ENCODE measurements at regions not wholly inside any gene's neighbourhood (a gene's known extent, or its start where the extent isn't known, plus 50 kb on each side); places are given as distances from the start of the nearest gene placed in this dataset.

- TF ChIP-seq, protein P1, sequence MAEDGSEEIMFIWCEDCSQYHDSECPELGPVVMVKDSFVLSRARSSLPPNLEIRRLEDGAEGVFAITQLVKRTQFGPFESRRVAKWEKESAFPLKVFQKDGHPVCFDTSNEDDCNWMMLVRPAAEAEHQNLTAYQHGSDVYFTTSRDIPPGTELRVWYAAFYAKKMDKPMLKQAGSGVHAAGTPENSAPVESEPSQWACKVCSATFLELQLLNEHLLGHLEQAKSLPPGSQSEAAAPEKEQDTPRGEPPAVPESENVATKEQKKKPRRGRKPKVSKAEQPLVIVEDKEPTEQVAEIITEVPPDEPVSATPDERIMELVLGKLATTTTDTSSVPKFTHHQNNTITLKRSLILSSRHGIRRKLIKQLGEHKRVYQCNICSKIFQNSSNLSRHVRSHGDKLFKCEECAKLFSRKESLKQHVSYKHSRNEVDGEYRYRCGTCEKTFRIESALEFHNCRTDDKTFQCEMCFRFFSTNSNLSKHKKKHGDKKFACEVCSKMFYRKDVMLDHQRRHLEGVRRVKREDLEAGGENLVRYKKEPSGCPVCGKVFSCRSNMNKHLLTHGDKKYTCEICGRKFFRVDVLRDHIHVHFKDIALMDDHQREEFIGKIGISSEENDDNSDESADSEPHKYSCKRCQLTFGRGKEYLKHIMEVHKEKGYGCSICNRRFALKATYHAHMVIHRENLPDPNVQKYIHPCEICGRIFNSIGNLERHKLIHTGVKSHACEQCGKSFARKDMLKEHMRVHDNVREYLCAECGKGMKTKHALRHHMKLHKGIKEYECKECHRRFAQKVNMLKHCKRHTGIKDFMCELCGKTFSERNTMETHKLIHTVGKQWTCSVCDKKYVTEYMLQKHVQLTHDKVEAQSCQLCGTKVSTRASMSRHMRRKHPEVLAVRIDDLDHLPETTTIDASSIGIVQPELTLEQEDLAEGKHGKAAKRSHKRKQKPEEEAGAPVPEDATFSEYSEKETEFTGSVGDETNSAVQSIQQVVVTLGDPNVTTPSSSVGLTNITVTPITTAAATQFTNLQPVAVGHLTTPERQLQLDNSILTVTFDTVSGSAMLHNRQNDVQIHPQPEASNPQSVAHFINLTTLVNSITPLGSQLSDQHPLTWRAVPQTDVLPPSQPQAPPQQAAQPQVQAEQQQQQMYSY (CRISPR knock-in tag; IDR thresholded peaks at IDR 0.05) = no peak
- TF ChIP-seq CREM (CRISPR knock-in tag; IDR thresholded peaks at IDR 0.05) = no peak
- TF ChIP-seq ZBTB43 (CRISPR knock-in tag; IDR thresholded peaks at IDR 0.05) = no peak
- no peak for TF ChIP-seq MYBL2 (CRISPR knock-in tag; IDR thresholded peaks at IDR 0.05)
- TF ChIP-seq TEAD1 (CRISPR knock-in tag; IDR thresholded peaks at IDR 0.05) = no peak
- TF ChIP-seq ZNF416 (CRISPR knock-in tag; IDR thresholded peaks at IDR 0.05) = no peak
- TF ChIP-seq ZNF317 (CRISPR knock-in tag; IDR thresholded peaks at IDR 0.05; ENCODE audit: borderline replicate concordance, low read depth) = no peak
These were observed 186.9 kb upstream of the FLRT2 start (continued) for GRCh38 chr14:85342858-85343607.

GRCh38 chr14:85344171-85344570, 185.8 kb upstream of the FLRT2 start:
- Mint-ChIP-seq H3K9me3 (peaks cover 10% of the 10 kb centered on the region), H3K27ac (no peak overlapping the region), H3K27me3 (ENCODE audit: low read depth) (peaks cover 3% of the 10 kb centered on the region; the same call in 1 of the 2 replicates), H3K4me3 (no peak overlapping the region), H3K36me3 (no peaks in the 10 kb centered on the region), H3K4me1 (no peaks in the 10 kb centered on the region)
- ChIA-PET CTCF (no interaction called here), POLR2A (no interaction called here)
- TF ChIP-seq RORB (CRISPR knock-in tag; IDR thresholded peaks at IDR 0.05) (no peak), GRHL2 (CRISPR knock-in tag; IDR thresholded peaks at IDR 0.05; ENCODE audit: insufficient replicate concordance, severe bottlenecking) (no peak), ZNF317 (CRISPR knock-in tag; IDR thresholded peaks at IDR 0.05; ENCODE audit: borderline replicate concordance, low read depth) (no peak), E2F5 (CRISPR knock-in tag; IDR thresholded peaks at IDR 0.05) (no peak), ELF4 (CRISPR knock-in tag; IDR thresholded peaks at IDR 0.05; ENCODE audit: low read depth) (no peak), ZNF263 (CRISPR knock-in tag; IDR thresholded peaks at IDR 0.05; ENCODE audit: low read depth) (no peak)
- DNase-seq (ENCODE audit: low spot score) = no peak
- ATAC-seq = no peak

DNA sequence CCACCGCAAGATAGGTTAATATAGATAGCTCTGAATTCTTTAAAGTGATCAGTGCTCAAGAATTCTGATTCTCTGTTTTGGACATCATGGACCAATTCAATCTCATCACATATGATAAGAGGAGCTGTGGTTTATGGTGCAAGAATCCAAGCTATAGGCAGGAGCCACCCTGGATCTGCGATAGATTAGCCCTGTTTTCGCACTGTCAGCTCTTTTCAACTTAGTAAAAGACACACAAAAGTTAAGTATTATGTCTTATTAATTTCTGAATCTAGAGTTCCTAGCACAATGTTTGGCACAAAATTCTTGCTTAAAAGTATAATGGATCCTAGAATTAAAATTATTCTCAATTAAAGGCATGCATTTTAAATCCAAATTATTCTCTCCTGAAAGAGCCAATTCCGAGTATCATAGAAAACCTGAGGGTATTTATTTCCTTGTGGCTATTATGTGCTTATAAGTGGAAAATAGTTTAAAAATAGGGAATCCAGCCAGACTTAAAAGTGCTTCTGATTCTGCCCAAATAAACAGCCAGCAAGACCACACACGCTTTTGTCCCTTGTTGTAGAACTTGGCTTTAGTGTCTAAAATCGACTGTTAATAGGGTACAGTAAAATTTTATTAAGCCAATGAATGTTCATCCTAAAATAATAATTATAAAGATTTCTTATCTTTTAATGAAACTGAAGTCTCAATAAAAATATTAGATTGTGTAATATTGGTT, 184.9 kb upstream of the FLRT2 start:
- Mint-ChIP-seq H3K9me3 (peaks cover 10% of the 10 kb centered on the region), H3K27me3 (ENCODE audit: low read depth) (peaks cover 3% of the 10 kb centered on the region; the same call in 1 of the 2 replicates), H3K27ac (no peak overlapping the region), H3K4me1 (no peaks in the 10 kb centered on the region), H3K36me3 (no peaks in the 10 kb centered on the region), H3K4me3 (no peak overlapping the region)
- POLR2A ChIA-PET = no interaction called here
- DNase-seq (ENCODE audit: low spot score) = no peak
- CTCF ChIA-PET = no interaction called here
- ATAC-seq = no peak
- no peak for TF ChIP-seq GTF2I (CRISPR knock-in tag; conservative IDR thresholded peaks at IDR 0.05)
- TF ChIP-seq E2F5 (CRISPR knock-in tag; IDR thresholded peaks at IDR 0.05) = no peak
- TF ChIP-seq CBFB (CRISPR knock-in tag; IDR thresholded peaks at IDR 0.05; ENCODE audit: low read depth) = no peak
- no peak for TF ChIP-seq TCF7 (CRISPR knock-in tag; IDR thresholded peaks at IDR 0.05; ENCODE audit: low read depth)
- TF ChIP-seq FOXP4 (CRISPR knock-in tag; IDR thresholded peaks at IDR 0.05) = no peak
- no peak for TF ChIP-seq ZBTB43 (CRISPR knock-in tag; IDR thresholded peaks at IDR 0.05)
- no peak for TF ChIP-seq KAT7 (CRISPR knock-in tag; IDR thresholded peaks at IDR 0.05; ENCODE audit: borderline replicate concordance)
- TF ChIP-seq CDX4 (CRISPR knock-in tag; IDR thresholded peaks at IDR 0.05; ENCODE audit: borderline replicate concordance) = no peak
- TF ChIP-seq MXD4 (CRISPR knock-in tag; IDR thresholded peaks at IDR 0.05; ENCODE audit: borderline replicate concordance) = no peak

All from WTC11 (cell line).